22Rv1 (cell line): ENCODE measurements at regions not wholly inside any gene's neighbourhood (a gene's known extent, or its start where the extent isn't known, plus 50 kb on each side); places are given as distances from the start of the nearest gene placed in this dataset.

Experiments
- ZFX ChIP-seq: fragments of 450-650 bp; IDR thresholded peaks from 2 replicates; pipeline ENCODE4 v1.6.1; 2017; ENCODE audit warnings: antibody characterized with exemption, borderline replicate concordance
- TF ChIP-seq, protein P1 (sequence below): fragments of 450-650 bp; IDR thresholded peaks from 2 replicates; pipeline ENCODE4 v1.5.1; 2017; ENCODE audit warnings: mild to moderate bottlenecking

GRCh38 chr10:52477305-52477704 lies 163.2 kb downstream of the DKK1 start:
- TF ChIP-seq, protein P1, sequence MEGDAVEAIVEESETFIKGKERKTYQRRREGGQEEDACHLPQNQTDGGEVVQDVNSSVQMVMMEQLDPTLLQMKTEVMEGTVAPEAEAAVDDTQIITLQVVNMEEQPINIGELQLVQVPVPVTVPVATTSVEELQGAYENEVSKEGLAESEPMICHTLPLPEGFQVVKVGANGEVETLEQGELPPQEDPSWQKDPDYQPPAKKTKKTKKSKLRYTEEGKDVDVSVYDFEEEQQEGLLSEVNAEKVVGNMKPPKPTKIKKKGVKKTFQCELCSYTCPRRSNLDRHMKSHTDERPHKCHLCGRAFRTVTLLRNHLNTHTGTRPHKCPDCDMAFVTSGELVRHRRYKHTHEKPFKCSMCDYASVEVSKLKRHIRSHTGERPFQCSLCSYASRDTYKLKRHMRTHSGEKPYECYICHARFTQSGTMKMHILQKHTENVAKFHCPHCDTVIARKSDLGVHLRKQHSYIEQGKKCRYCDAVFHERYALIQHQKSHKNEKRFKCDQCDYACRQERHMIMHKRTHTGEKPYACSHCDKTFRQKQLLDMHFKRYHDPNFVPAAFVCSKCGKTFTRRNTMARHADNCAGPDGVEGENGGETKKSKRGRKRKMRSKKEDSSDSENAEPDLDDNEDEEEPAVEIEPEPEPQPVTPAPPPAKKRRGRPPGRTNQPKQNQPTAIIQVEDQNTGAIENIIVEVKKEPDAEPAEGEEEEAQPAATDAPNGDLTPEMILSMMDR: no peak
- no peak for TF ChIP-seq ZFX
